ENCODE measurements at regions not wholly inside any gene's neighbourhood (a gene's known extent, or its start where the extent isn't known, plus 50 kb on each side); places are given as distances from the start of the nearest gene placed in this dataset.
"Not testable (repeated sequence)": the region's sequence is repeated elsewhere in the genome, so short reads cannot be mapped to it uniquely, and the experiment has no call there.

DNA sequence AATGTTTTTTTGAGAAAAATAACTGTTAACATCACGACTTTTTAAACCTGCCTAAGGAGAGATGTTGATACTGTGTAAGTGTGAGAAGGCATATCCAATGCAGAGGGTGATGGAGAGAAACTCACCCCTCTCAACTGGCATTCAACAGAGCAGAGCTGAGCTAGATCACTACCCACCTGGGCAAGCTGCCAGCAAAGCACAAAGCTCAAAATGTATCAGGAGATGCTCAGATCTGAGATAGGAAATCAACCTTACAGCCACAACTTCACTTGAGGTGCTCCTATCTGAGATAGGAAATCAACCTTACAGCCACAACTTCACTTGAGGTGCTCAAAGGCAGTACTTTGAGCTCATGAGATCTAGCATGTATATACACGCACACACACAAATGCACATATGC lies 151.5 kb upstream of the PDE1C start:
- no peaks in the 10 kb centered on the region for H3K9me3 ChIP-seq (ENCODE audit: control insufficient read depth, low read length)
- no peak overlapping the region for H2AK5ac ChIP-seq (ENCODE audit: low read length, severe bottlenecking)
- WGBS: 94% methylated on average over 1 of the region's 2 CpGs
- DNase-seq: no peak
- no peak overlapping the region for H3K27ac ChIP-seq (ENCODE audit: low read length, poor library complexity, severe bottlenecking)
- H3K9ac ChIP-seq (ENCODE audit: low read length): no peak overlapping the region
- no peak overlapping the region for H3K23ac ChIP-seq (ENCODE audit: low read length in 2 of 2)
- H3K4me3 ChIP-seq (ENCODE audit: insufficient read depth in 1 of 2, low read depth in 1 of 2, low read length in 2 of 2): no peak overlapping the region
- no peaks in the 10 kb centered on the region for H3K4me1 ChIP-seq (ENCODE audit: control insufficient read depth, insufficient read depth, low read depth, low read length)
- H4K91ac ChIP-seq (ENCODE audit: low read length): no peak overlapping the region
- no peak overlapping the region for H4K8ac ChIP-seq (ENCODE audit: low read length)
- H3K27me3 ChIP-seq (ENCODE audit: control insufficient read depth in 1 of 2, insufficient read depth in 1 of 2, low read length in 2 of 2): peaks cover 8% of the 10 kb centered on the region in 2 experiments
- no peaks in the 10 kb centered on the region for H3K79me1 ChIP-seq (replicated peaks; ENCODE audit: low read length, poor library complexity, severe bottlenecking)
- no peaks in the 10 kb centered on the region for H3K36me3 ChIP-seq (ENCODE audit: control insufficient read depth in 1 of 2, insufficient read depth in 2 of 2, low read depth in 1 of 2, low read length in 2 of 2)
- no peak overlapping the region for H3K4ac ChIP-seq (ENCODE audit: low read depth in 1 of 2, low read length in 2 of 2)
- H3K4me2 ChIP-seq (ENCODE audit: low read length, poor library complexity, severe bottlenecking): no peak overlapping the region
- H2BK5ac ChIP-seq (ENCODE audit: low read depth, low read length, poor library complexity, severe bottlenecking): no peak overlapping the region
- H2BK12ac ChIP-seq (ENCODE audit: low read length in 2 of 2): no peak overlapping the region
- no peak overlapping the region for H2BK120ac ChIP-seq (ENCODE audit: low read depth, low read length)
- no peak overlapping the region for H3K18ac ChIP-seq (ENCODE audit: low read depth in 1 of 2, low read length in 2 of 2)
- H2BK15ac ChIP-seq (ENCODE audit: low read depth, poor library complexity, severe bottlenecking): no peak overlapping the region
- no peak overlapping the region for H3K14ac ChIP-seq (ENCODE audit: low read length in 2 of 2)
- H2AFZ ChIP-seq (ENCODE audit: low read depth, low read length): no peak overlapping the region

- Histone ChIP-seq H3K79me1 (replicated peaks; ENCODE audit: low read length, poor library complexity, severe bottlenecking) (no peaks in the 10 kb centered on the region), H4K91ac (ENCODE audit: low read length) (no peak overlapping the region), H3K4me1 (ENCODE audit: control insufficient read depth, insufficient read depth, low read depth, low read length) (no peaks in the 10 kb centered on the region), H2BK15ac (ENCODE audit: low read depth, poor library complexity, severe bottlenecking) (no peak overlapping the region), H3K14ac (ENCODE audit: low read length in 2 of 2) (no peak overlapping the region), H2BK5ac (ENCODE audit: low read depth, low read length, poor library complexity, severe bottlenecking) (no peak overlapping the region), H3K23ac (ENCODE audit: low read length in 2 of 2) (no peak overlapping the region), H3K4me3 (ENCODE audit: insufficient read depth in 1 of 2, low read depth in 1 of 2, low read length in 2 of 2) (no peak overlapping the region), H2BK120ac (ENCODE audit: low read depth, low read length) (no peak overlapping the region), H3K4me2 (ENCODE audit: low read length, poor library complexity, severe bottlenecking) (no peak overlapping the region), H3K27me3 (ENCODE audit: control insufficient read depth in 1 of 2, insufficient read depth in 1 of 2, low read length in 2 of 2) (peaks cover 14 to 15% of the 10 kb centered on the region in 2 experiments), H3K9me3 (ENCODE audit: control insufficient read depth, low read length) (no peaks in the 10 kb centered on the region), H2BK12ac (ENCODE audit: low read length in 2 of 2) (no peak overlapping the region), H3K36me3 (ENCODE audit: control insufficient read depth in 1 of 2, insufficient read depth in 2 of 2, low read depth in 1 of 2, low read length in 2 of 2) (no peaks in the 10 kb centered on the region), H3K9ac (ENCODE audit: low read length) (no peak overlapping the region), H2AK5ac (ENCODE audit: low read length, severe bottlenecking) (no peak overlapping the region), H3K27ac (ENCODE audit: low read length, poor library complexity, severe bottlenecking) (no peak overlapping the region), H4K8ac (ENCODE audit: low read length) (no peak overlapping the region), H3K4ac (ENCODE audit: low read depth in 1 of 2, low read length in 2 of 2) (no peak overlapping the region), H3K18ac (ENCODE audit: low read depth in 1 of 2, low read length in 2 of 2) (no peak overlapping the region), H2AFZ (ENCODE audit: low read depth, low read length) (no peak overlapping the region)
- no peak for DNase-seq
- WGBS: 87% methylated on average over 2 of the region's 2 CpGs
These were observed 150.8 kb upstream of the PDE1C start for GRCh38 chr7:32221056-32221455.

DNA sequence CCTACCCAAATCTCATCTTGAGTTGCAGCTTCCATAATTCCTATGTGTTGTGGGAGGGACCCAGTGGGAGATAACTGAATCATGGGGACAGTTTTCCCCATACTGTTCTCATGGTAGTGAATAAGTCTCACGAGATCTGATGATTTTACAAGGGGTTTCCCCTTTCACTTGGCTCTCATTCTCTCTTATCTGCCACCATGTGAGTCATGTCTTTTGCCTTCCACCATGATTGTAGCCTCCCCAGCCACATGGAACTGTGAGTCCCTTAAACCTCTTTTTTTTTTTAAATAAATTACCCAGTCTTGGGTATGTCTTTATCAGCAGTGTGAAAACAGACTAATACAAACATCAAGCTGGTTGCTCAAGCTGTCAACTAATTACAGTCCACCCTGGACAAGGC lies 149.6 kb upstream of the PDE1C start:
- not testable (repeated sequence) for H2BK15ac ChIP-seq (ENCODE audit: low read depth, poor library complexity, severe bottlenecking); DNase-seq; H3K4me1 ChIP-seq (ENCODE audit: control insufficient read depth, insufficient read depth, low read depth, low read length); H3K4me3 ChIP-seq (ENCODE audit: insufficient read depth in 1 of 2, low read depth in 1 of 2, low read length in 2 of 2); H3K18ac ChIP-seq (ENCODE audit: low read depth in 1 of 2, low read length in 2 of 2); H3K4ac ChIP-seq (ENCODE audit: low read depth in 1 of 2, low read length in 2 of 2); H2AK5ac ChIP-seq (ENCODE audit: low read length, severe bottlenecking); H3K14ac ChIP-seq (ENCODE audit: low read length in 2 of 2); H3K79me1 ChIP-seq (replicated peaks; ENCODE audit: low read length, poor library complexity, severe bottlenecking); H4K8ac ChIP-seq (ENCODE audit: low read length); H3K27ac ChIP-seq (ENCODE audit: low read length, poor library complexity, severe bottlenecking); H2BK12ac ChIP-seq (ENCODE audit: low read length in 2 of 2); H4K91ac ChIP-seq (ENCODE audit: low read length); H2BK5ac ChIP-seq (ENCODE audit: low read depth, low read length, poor library complexity, severe bottlenecking); H3K9me3 ChIP-seq (ENCODE audit: control insufficient read depth, low read length); H3K36me3 ChIP-seq (ENCODE audit: control insufficient read depth in 1 of 2, insufficient read depth in 2 of 2, low read depth in 1 of 2, low read length in 2 of 2); H3K4me2 ChIP-seq (ENCODE audit: low read length, poor library complexity, severe bottlenecking); H3K23ac ChIP-seq (ENCODE audit: low read length in 2 of 2); H2BK120ac ChIP-seq (ENCODE audit: low read depth, low read length); H3K9ac ChIP-seq (ENCODE audit: low read length); H2AFZ ChIP-seq (ENCODE audit: low read depth, low read length)
- WGBS: 60% methylated on average over 1 of the region's 1 CpG
- peaks cover 25 to 27% of the 10 kb centered on the region in 2 experiments for H3K27me3 ChIP-seq (ENCODE audit: control insufficient read depth in 1 of 2, insufficient read depth in 1 of 2, low read length in 2 of 2)

DNA sequence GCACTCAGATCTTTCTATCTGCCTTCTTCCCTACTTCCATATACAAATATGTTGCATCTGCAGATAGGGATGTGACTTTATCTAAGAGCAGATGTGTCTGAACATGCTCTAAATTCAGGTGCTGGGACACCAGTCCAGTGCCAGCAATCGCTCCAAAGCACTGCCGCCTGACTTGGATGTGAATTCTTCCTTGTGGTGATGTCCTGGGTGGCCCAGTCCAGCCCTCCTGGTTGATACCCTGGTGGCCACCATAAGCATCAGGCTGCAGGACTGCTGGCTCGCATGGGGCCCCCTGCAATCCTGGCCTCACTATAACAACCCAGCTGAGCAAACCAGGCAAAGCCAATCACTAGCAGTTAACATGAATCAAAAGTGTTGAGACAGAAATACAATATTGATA lies 149.2 kb upstream of the PDE1C start:
- Histone ChIP-seq H3K23ac (ENCODE audit: low read length in 2 of 2) (no peak overlapping the region), H3K4ac (ENCODE audit: low read depth in 1 of 2, low read length in 2 of 2) (no peak overlapping the region), H3K18ac (ENCODE audit: low read depth in 1 of 2, low read length in 2 of 2) (no peak overlapping the region), H2BK15ac (ENCODE audit: low read depth, poor library complexity, severe bottlenecking) (no peak overlapping the region), H2AFZ (ENCODE audit: low read depth, low read length) (no peak overlapping the region), H3K27me3 (ENCODE audit: control insufficient read depth in 1 of 2, insufficient read depth in 1 of 2, low read length in 2 of 2) (peaks cover 29 to 31% of the 10 kb centered on the region in 2 experiments), H2BK5ac (ENCODE audit: low read depth, low read length, poor library complexity, severe bottlenecking) (no peak overlapping the region), H3K4me2 (ENCODE audit: low read length, poor library complexity, severe bottlenecking) (no peak overlapping the region), H4K91ac (ENCODE audit: low read length) (no peak overlapping the region), H3K9ac (ENCODE audit: low read length) (no peak overlapping the region), H3K14ac (ENCODE audit: low read length in 2 of 2) (no peak overlapping the region), H2BK12ac (ENCODE audit: low read length in 2 of 2) (no peak overlapping the region), H3K79me1 (replicated peaks; ENCODE audit: low read length, poor library complexity, severe bottlenecking) (no peaks in the 10 kb centered on the region), H3K4me3 (ENCODE audit: insufficient read depth in 1 of 2, low read depth in 1 of 2, low read length in 2 of 2) (no peak overlapping the region), H2BK120ac (ENCODE audit: low read depth, low read length) (no peak overlapping the region), H3K27ac (ENCODE audit: low read length, poor library complexity, severe bottlenecking) (no peak overlapping the region), H3K36me3 (ENCODE audit: control insufficient read depth in 1 of 2, insufficient read depth in 2 of 2, low read depth in 1 of 2, low read length in 2 of 2) (no peaks in the 10 kb centered on the region), H2AK5ac (ENCODE audit: low read length, severe bottlenecking) (no peak overlapping the region), H4K8ac (ENCODE audit: low read length) (no peak overlapping the region), H3K4me1 (ENCODE audit: control insufficient read depth, insufficient read depth, low read depth, low read length) (no peaks in the 10 kb centered on the region), H3K9me3 (ENCODE audit: control insufficient read depth, low read length) (no peaks in the 10 kb centered on the region)
- no peak for DNase-seq
- 94% methylated on average over 2 of the region's 3 CpGs for WGBS
